A172 (cell line): ENCODE measurements at regions not wholly inside any gene's neighbourhood (a gene's known extent, or its start where the extent isn't known, plus 50 kb on each side); places are given as distances from the start of the nearest gene placed in this dataset.

Source experiments
- DNase-seq: peaks from one replicate; pipeline ENCODE4 v3.0.0-alpha.2; 2015; ENCODE audit warnings: low spot score

DNA sequence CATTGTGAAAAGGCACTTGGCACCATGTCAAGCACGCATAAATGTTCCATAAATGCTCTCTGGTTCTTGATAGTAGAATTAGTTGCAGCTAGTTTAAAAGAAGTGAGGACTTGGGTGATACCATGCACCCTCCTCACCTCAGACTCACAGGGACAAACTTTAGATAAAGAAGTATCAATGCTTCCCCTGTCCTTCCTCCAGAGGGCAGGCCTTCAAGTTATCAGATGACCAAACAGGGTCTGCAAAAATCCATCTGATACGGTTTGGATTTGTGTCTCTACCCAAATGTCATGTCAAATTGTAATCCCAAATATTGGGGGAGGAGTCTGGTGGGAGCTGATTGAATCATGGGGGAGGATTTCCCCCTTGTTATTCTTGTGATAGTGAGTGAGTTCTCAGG is 54.1 kb downstream of the C1QL2 start:
- DNase-seq = no peak

DNA sequence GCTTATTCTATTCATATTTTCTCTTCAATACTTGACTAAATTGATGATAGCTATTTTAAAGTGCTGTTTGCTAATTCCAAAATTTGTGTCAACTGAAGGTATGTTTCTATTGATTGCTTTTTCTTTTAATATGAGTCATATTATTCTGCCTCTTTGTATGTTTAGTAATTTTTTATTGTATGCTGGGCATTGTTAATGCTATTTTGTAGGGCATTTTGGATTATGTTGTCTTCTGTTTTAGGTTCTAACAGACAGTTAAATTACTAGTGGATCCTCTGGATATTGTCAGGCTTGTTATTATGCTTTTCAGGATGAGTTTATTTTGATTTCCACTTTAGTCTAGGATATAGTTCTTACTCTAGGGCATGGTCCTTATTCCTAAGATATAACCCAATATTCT is 55.6 kb downstream of the C1QL2 start:
- no peak for DNase-seq

DNA sequence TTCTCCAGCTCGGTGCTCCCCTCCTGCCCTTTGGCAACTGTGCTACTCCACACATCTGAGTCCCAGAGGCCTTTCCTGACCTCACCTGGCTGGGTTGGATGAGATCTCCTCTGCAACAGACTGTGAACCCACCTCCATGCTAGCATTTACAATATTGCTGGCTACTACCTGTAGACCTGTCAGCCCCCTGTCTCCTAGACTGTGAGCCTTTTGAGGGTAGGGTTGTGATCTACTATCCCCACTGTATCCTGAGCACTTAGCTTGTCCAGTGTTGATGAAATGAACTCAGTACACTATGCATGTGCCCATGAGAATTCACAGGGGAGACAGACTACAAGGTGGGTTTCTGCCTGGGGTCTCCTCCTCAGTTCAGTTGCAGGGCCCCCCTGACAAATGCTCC is 70.1 kb downstream of the C1QL2 start:
- no peak for DNase-seq

DNA sequence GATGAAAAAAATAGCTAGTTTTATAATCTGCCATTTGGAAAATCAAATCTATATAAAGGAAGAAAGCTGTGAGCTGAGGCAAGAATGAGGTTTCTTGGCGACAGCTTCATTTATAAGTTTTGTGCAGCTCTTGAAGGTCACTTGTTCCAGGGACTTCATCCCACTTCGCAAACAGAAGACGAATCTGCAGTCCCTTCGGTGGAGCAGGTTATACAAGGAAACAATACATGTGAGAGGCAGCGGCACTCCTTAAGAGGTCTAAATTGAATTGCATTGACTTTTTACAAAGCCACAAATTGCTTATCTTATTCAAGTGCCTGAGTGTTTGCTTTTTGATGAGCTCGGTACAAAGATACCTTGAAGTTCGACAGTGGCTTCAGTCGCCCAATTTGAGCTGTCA is 72.2 kb downstream of the C1QL2 start:
- DNase-seq = no peak

DNA sequence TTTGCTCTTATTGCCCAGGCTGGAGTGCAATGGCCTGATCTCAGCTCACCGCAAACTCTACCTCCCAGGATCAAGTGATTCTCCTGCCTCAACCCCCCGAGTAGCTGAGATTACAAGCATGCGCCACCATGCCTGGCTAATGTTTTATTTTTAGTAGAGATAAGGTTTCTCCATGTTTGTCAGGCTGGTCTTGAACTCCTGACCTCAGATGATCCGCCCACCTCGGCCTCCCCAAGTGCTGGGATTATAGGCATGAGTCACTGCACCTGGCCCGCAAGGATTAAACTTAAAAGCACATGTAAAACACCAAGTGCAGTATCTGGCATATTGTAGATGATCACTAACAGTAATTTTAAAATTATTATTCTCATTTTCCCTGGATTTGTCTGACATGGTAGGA is 72.9 kb downstream of the C1QL2 start:
- peak; percentile 37 for DNase-seq

DNA sequence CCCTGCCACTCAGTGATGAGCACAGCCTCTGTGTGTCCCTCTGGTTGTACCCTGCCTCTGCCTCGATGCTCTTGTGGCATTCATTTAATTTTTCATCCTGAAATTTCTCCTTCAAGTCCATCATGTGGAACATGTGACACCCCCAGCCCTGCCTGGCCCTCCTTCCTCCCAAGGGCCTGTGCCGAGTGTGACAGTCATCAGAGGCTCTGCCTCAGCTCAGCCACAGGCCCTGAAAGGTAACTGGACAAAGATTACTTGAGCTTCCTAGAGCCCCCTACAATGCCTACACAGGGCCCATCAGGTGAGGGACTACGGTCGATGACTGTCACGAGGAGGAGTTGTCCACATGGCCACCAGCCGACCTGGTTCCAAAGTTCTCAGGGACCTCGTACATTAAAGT is 75.1 kb downstream of the C1QL2 start:
- DNase-seq = no peak

DNA sequence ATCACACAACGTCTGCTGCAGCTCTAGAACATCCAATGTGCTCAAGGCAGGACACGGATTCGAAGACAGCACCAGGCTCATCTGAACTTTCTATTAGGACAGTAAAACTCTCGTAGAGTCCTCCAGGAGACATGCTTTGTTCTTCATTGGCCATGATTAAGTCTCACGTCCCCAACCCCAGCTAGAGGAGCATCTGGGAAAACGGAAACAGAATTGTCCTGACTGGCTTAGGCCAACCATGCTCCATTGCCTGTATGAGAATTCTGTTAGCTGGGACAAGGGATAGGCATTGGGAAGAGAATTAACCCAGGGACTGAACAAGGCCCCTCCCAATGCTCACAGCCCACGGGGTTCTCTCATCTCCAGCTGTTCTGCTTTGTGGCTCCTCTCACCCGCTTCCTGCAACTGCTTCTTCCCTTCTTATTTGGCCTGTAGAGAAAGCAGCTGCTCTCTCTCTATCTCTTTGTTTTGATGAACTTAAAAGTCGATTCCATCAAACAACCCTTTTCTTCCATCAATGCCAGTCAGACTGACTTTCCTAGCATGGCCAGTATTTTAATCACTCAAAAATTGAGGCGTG is 75.6 kb downstream of the C1QL2 start:
- no peak for DNase-seq

DNA sequence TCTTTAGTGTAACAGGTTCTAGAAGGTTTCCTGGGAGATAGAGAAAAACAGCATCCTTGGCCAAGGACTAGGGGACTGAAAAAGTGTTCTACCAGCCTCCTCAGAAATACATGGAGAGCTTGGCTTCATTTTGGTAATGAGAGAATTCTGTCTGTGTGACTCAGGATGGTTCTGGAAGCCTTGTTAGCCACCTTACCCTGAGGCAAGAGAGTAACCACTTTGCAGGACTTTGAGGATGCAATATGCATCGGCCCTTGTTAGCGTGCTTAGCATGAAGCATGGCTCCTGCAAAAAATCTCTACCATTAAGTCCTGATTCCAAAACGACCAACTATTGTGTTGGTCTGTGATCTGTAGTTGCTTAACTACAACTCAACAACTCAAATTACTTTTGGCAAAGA is 79.8 kb downstream of the C1QL2 start:
- no peak for DNase-seq

DNA sequence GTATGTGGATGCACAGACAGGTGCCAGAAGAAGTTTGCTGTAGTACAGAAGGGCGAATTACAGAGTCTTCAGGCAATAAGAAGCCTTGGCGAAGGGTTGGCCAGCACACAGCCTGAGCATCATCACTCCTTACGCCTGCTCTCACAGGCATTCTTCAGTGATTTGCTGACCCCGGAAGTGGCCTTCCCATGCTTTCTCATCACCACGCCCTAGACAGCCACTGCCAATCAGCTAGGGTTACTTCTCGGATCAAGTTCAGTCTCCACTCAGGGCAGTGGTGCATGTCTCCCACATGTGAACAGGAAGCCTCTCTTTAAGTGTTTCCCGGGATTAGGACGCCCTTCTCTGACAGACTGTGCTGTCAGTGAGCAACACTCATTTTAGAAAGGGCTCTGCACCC is 81.8 kb downstream of the C1QL2 start:
- peak; percentile 14 for DNase-seq

DNA sequence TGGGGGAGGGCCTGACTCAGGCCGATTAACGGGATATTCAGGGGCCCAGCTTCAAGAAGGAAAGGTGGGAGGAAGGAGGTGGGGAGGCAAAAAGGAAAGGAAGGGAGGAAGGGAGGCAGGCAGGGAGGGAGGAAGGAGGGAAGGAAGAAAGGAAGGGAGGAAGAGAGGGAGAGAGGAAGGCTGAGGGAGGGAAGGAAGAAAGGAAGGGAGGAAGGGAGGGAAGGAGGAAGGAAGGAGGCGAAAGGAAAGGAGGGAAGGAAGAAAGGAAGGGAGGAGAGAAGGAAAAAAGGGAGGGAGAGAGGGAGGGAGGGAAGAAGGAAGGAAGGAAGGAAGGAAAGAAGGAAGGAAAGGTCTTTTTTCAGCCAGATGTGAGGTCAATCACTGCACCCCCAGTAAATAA is 85.3 kb downstream of the C1QL2 start:
- DNase-seq = no peak

DNA sequence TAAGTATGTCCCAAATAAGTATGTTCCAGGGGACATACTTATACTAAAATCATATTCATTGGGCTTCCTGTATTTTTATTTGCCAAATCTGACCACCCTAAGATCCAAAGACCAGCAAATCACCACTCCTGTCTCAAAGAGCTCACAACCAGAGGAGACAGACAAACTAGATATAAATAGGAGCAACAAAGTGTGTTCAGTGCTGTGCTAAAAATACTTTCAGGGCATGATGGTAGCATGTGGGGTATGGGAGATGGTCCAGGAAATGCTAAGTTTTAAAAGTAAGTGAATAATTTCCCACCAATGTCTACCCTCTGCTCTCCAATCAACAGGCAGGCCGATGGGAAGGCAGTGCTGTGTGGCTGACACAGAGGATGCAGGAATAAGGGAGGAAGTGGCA is 87.1 kb downstream of the C1QL2 start:
- no peak for DNase-seq

DNA sequence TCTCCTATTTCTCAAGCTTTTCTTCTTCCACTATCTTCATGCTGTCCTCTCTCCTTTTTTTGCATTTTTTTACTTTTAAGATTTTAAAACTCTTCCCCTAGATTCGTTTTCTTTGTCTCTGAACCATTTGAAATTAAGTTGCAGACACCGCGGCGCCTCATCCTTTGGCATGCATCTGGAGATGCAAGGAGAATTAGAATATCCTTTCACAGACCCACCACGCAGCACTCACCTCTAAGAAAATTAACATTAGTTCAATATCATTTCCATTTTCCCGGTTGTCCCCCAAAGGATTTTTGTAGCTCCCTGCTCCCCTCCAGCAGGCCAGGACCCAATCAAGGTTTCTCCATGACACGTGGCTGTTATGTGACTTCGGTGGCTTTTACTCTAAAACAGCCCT is 88.8 kb downstream of the C1QL2 start:
- DNase-seq = no peak

DNA sequence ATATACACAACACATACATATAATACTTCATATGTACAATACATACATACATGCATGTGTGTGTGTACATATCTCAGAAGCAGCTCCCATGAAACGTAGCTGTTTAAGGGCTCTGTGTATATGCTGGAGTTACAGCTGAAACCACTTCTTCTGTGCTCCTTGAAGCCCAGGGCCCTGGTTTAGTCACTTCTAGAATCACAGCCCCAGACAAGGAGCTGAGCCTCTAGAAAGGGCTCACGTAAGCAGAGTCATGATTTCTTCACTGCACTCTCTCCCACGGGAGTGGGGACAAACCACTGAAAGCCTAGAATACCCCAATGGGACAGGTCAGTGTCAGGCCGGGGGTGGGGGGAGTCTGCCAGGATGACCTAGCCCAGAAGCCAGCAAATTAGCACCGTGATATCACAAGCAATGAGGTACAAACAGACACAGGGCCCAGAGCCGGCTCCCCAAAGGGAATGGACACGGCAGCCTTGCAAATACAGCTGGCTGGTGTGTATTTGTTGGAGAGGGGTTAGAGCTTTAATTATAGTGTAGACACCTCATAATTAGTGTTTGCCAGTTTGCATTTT is 90.3 kb downstream of the C1QL2 start:
- DNase-seq = no peak

DNA sequence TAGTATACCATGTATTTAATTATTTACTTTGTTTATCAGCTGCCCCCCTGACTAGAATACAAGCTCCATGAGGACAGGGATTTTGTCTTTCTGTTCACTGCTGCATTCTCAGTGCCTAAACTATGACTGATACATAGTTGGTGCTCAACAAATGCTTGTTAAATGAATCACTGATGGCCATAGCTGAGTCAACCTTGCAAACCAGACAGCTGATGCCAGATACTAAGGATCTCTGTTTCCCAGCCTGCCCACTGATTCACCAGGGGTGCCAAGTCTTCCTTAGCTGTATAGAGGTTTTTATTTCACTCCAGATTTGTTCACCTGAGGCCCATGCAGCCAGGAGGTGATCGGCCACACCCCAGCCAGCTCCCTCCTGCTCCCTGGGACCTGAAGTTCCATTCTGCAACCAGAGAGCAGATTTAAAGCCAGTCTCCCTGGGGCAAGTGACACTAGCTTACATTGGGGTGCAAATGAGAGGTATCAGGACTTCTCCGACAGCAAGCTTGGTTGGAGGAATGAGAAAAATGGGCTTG is 92.2 kb downstream of the C1QL2 start:
- peak; percentile 28 for DNase-seq

DNA sequence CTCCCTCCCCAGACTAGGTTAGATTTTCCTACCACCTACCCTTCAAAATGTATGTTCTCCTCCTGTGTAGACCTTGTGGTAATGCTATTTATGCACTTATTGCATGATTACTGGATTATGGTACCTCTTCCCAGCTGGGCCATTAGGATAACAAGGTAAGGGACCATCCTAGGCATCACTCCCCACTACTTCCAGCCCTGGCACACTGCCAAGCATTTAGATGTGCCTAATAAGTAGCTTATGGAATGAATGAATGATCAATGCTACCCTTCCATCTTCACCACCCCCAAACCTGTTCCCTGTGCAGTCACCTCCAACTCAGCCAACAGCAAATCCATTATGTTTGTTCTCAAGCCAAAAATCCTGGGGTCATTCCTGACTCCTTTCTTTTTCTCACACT is 93.4 kb downstream of the C1QL2 start:
- no peak for DNase-seq

DNA sequence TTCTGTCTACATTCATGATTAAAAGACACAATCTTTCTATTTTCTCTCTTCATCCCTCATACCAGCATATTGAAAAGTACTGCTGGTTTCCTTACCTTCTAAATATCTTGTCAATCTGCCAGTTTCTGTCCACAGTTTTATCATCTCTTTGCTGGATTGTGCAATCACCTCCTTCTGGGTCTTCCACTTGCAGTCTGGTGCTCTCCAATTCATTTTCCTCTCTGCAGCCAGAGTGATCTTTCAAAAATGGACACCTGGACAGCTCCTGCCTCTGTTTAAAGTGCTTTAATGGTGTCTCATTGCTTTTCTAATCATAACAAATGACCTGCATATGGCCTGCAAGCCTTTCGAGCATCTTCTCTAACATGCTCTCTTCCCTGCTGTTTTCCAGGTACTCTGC is 94.0 kb downstream of the C1QL2 start:
- DNase-seq = no peak

DNA sequence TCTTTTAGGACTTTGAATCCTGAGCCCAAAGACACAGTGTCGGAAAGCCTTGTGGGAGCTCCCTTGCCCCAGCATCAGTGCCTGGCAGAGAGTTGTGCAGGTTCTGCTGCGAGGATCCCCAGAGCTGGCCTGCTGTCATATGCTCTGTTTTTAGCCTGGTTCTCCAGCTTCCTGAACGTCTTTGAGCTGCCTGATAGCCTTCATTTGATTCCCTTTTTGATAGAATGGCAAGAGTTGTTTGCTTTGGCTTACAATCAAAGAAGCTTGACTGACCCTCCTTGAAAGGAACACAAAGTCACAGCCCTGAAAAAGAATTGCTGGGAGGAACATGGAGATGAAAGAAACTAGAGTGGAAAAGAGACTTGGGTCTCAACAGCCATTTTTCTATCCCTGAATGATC is 95.4 kb downstream of the C1QL2 start:
- no peak for DNase-seq

DNA sequence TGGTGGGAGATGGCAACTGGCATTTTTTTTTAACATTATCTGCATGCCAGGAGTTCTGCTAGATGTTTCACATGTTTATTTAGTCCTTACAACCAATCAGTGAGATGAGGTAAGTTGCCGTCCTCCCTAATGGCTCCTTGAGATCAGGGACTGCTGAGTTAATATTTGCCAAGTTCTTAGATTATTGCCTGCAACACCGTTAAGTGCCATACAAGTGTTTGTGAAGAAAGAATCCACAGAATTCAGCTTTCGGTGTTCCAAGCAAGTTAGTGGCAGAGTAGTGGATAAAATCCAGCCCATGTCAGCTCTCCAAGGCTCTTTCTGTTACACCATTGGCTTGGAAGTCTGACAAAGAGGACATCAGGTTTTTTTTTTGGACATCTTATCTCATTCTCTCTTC is 95.9 kb downstream of the C1QL2 start:
- no peak for DNase-seq

DNA sequence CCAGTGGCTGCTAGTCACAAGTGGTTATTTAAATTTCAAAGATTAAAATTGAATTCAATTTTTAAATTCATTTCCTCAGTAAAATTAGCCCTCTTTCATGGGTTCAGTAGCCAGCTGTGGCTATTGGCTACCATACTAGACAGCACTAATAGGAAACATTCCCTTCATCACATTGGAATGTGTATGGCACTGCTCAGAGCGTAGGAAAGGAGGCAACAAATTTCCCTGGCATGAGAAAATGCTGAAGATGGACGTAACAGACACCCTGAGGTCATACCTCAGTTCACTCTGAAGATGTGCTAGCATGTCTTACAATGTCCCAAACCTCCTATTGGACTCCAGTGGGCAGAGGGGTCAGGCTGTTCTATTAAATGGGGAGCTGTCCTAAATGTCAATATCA is 96.4 kb downstream of the C1QL2 start:
- DNase-seq = no peak

DNA sequence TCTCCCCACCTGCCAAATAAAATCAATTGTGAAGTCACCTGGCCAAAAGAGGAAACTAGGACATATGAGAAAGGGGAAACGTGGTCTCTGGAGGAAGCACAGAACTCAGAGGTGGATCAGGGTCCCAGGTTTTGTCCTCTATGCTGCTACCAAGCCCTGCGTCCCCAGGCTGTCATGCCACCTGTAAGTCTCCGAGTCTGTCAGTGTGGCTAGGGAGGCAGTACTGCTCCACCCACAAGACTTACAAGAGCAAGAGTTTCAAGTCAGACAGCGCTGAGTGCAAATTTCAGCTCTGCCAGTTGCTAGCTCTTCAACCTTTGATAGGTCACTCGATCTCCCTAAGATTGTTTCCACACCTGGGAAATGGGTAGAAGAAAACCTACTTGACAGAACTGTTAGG is 98.6 kb downstream of the C1QL2 start:
- no peak for DNase-seq

DNA sequence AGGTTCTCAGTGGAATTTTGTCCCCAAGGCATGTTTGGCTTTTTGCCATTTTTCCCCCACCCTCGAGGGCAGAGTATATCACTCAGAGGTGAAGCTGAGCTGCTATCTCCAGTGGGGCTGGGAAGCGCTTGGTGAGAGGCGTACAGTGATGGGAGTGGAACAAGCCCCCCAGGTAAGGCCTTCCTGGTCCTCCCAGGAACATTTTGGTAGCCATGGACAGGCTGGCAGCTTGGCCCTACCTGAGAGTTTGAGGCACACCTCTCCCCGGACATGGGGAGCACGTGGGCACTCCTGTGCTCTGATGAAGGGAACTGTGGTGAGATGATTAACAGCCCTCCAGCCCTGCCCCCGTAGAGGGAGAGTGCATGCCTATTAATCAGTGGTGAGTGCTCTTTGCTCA is 99.3 kb downstream of the C1QL2 start:
- DNase-seq = no peak

DNA sequence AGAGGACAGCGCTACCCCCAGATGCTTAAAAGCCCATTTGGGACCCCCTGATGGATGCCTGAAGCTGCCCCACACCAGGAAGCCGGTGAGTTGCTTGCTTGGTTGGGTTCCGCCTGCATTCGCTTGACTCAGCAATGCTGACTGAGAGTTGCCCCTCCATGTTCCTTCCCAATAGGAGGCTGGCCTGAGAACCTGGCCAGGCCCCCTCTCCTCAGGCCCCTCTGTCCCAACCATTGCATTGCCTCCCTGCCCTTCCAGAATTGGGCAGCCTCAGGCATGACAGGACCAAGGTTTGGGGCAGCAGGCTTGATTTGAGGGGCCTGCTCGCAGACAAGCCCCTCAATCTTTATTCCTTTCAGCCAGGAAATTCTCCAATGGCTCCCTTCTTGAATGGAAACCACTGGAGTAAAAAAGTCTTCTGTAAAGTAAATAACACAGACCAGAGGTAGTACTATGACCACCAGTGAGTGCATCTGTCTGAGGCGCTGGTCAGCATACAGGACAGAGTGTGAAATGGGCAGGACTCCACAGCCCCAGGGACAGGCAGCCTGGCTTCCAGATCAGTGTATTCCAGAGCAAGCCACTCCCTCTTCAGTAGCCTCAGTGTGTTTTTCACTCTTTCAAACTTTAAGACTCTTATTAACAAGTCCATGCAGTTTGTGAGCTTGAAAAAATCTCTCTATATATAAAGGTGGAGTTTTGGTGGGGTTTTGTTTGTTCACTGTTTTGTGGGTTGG is 104.7 kb downstream of the C1QL2 start:
- no peak for DNase-seq

DNA sequence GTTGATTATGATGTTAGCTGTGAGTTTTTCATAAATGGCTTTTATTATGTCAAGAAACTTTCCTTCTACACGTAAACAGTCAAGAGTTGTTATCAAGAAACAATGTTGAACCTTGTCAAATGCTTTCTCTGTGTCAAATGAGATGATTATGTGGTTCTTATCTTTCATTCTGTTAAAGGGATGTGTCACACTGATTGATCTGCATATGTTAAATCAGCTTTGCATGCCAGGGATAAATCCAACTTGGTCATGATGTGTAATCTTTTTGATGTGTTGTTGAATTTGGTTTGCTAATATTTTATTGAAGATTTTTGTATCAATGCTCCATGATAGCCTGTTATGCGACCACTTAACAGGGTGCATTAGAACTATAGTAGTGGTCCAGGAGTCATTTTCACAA is 107.3 kb downstream of the C1QL2 start:
- no peak for DNase-seq
